HG02798 (cell line): ENCODE measurements at regions not wholly inside any gene's neighbourhood (a gene's known extent, or its start where the extent isn't known, plus 50 kb on each side); places are given as distances from the start of the nearest gene placed in this dataset.

Source experiments
- ATAC-seq: cut with Tn5 transposase; IDR thresholded peaks from one replicate; pipeline ENCODE4 v1.9.1; 2021; ENCODE audit warnings: mild to moderate bottlenecking; ENCODE audit not compliant: unreplicated experiment, poor library complexity

- ATAC-seq: no peak
These were observed 51.3 kb upstream of the GALNT9 start for GRCh38 chr12:132380641-132381040.

- no peak for ATAC-seq
These were observed 50.6 kb upstream of the GALNT9 start for GRCh38 chr12:132379996-132380395.

GRCh38 chr12:132379576-132379975, 50.2 kb upstream of the GALNT9 start:
- no peak for ATAC-seq
